ENCODE measurements at regions not wholly inside any gene's neighbourhood (a gene's known extent, or its start where the extent isn't known, plus 50 kb on each side); places are given as distances from the start of the nearest gene placed in this dataset.

GRCh38 chr10:128230401-128230800 is 104.2 kb upstream of the MKI67 start:
- no peaks in the 10 kb centered on the region for H3K79me2 ChIP-seq
- TF ChIP-seq, protein P1, sequence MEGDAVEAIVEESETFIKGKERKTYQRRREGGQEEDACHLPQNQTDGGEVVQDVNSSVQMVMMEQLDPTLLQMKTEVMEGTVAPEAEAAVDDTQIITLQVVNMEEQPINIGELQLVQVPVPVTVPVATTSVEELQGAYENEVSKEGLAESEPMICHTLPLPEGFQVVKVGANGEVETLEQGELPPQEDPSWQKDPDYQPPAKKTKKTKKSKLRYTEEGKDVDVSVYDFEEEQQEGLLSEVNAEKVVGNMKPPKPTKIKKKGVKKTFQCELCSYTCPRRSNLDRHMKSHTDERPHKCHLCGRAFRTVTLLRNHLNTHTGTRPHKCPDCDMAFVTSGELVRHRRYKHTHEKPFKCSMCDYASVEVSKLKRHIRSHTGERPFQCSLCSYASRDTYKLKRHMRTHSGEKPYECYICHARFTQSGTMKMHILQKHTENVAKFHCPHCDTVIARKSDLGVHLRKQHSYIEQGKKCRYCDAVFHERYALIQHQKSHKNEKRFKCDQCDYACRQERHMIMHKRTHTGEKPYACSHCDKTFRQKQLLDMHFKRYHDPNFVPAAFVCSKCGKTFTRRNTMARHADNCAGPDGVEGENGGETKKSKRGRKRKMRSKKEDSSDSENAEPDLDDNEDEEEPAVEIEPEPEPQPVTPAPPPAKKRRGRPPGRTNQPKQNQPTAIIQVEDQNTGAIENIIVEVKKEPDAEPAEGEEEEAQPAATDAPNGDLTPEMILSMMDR (IDR thresholded peaks at IDR 0.05) = no peak
- H3K27ac ChIP-seq = no peak overlapping the region
- H3K9me3 ChIP-seq (ENCODE audit: control insufficient read depth, low read length) = no peaks in the 10 kb centered on the region
- H3K4me2 ChIP-seq (ENCODE audit: low read length) = no peak overlapping the region
- H3K27me3 ChIP-seq (ENCODE audit: control insufficient read depth, insufficient read depth, low read length) = no peaks in the 10 kb centered on the region
- H2AFZ ChIP-seq = no peak overlapping the region
- H3K36me3 ChIP-seq (ENCODE audit: control insufficient read depth, insufficient read depth, low read length) = no peaks in the 10 kb centered on the region
- no peak overlapping the region for H3K4me3 ChIP-seq (ENCODE audit: low read depth, low read length)
- H3K9ac ChIP-seq = no peak overlapping the region
- no peaks in the 10 kb centered on the region for H3K4me1 ChIP-seq

- no peaks in the 10 kb centered on the region for H3K9me3 ChIP-seq (ENCODE audit: control insufficient read depth, low read length)
- no peak overlapping the region for H3K9ac ChIP-seq
- H3K79me2 ChIP-seq = no peaks in the 10 kb centered on the region
- H3K4me3 ChIP-seq (ENCODE audit: low read depth, low read length) = no peak overlapping the region
- no peak overlapping the region for H2AFZ ChIP-seq
- H3K27me3 ChIP-seq (ENCODE audit: control insufficient read depth, insufficient read depth, low read length) = no peaks in the 10 kb centered on the region
- H3K27ac ChIP-seq = no peak overlapping the region
- H3K4me2 ChIP-seq (ENCODE audit: low read length) = no peak overlapping the region
- H3K4me1 ChIP-seq = no peaks in the 10 kb centered on the region
- no peaks in the 10 kb centered on the region for H3K36me3 ChIP-seq (ENCODE audit: control insufficient read depth, insufficient read depth, low read length)
- TF ChIP-seq, protein P1 (IDR thresholded peaks at IDR 0.05) = no peak
Measured at GRCh38 chr10:128233422-128233821, 107.2 kb upstream of the MKI67 start.

GRCh38 chr10:128237710-128238109 is 111.5 kb upstream of the MKI67 start:
- H3K9me3 ChIP-seq (ENCODE audit: control insufficient read depth, low read length) = no peaks in the 10 kb centered on the region
- TF ChIP-seq, protein P1 (IDR thresholded peaks at IDR 0.05) = no peak
- no peaks in the 10 kb centered on the region for H3K4me1 ChIP-seq
- H3K36me3 ChIP-seq (ENCODE audit: control insufficient read depth, insufficient read depth, low read length) = no peaks in the 10 kb centered on the region
- no peak overlapping the region for H3K9ac ChIP-seq
- H3K27ac ChIP-seq = no peak overlapping the region
- no peak overlapping the region for H2AFZ ChIP-seq
- H3K4me3 ChIP-seq (ENCODE audit: low read depth, low read length) = no peak overlapping the region
- H3K4me2 ChIP-seq (ENCODE audit: low read length) = no peak overlapping the region
- H3K79me2 ChIP-seq = no peaks in the 10 kb centered on the region
- H3K27me3 ChIP-seq (ENCODE audit: control insufficient read depth, insufficient read depth, low read length) = no peaks in the 10 kb centered on the region

- H3K27ac ChIP-seq = no peak overlapping the region
- no peak overlapping the region for H2AFZ ChIP-seq
- no peaks in the 10 kb centered on the region for H3K4me1 ChIP-seq
- H3K27me3 ChIP-seq (ENCODE audit: control insufficient read depth, insufficient read depth, low read length) = no peaks in the 10 kb centered on the region
- H3K4me2 ChIP-seq (ENCODE audit: low read length) = no peak overlapping the region
- no peak overlapping the region for H3K9ac ChIP-seq
- H3K36me3 ChIP-seq (ENCODE audit: control insufficient read depth, insufficient read depth, low read length) = no peaks in the 10 kb centered on the region
- H3K4me3 ChIP-seq (ENCODE audit: low read depth, low read length) = no peak overlapping the region
- TF ChIP-seq, protein P1 (IDR thresholded peaks at IDR 0.05) = no peak
- no peaks in the 10 kb centered on the region for H3K79me2 ChIP-seq
- H3K9me3 ChIP-seq (ENCODE audit: control insufficient read depth, low read length) = no peaks in the 10 kb centered on the region
Measured at GRCh38 chr10:128241023-128241422, 114.8 kb upstream of the MKI67 start.

- H3K9ac ChIP-seq = no peak overlapping the region
- H3K79me2 ChIP-seq = no peaks in the 10 kb centered on the region
- no peak overlapping the region for H3K4me3 ChIP-seq (ENCODE audit: low read depth, low read length)
- TF ChIP-seq, protein P1 (IDR thresholded peaks at IDR 0.05) = no peak
- H3K9me3 ChIP-seq (ENCODE audit: control insufficient read depth, low read length) = no peaks in the 10 kb centered on the region
- no peak overlapping the region for H2AFZ ChIP-seq
- H3K27ac ChIP-seq = no peak overlapping the region
- no peak overlapping the region for H3K4me2 ChIP-seq (ENCODE audit: low read length)
- no peaks in the 10 kb centered on the region for H3K4me1 ChIP-seq
- no peaks in the 10 kb centered on the region for H3K27me3 ChIP-seq (ENCODE audit: control insufficient read depth, insufficient read depth, low read length)
- no peaks in the 10 kb centered on the region for H3K36me3 ChIP-seq (ENCODE audit: control insufficient read depth, insufficient read depth, low read length)
Measured at GRCh38 chr10:128242641-128243040, 116.4 kb upstream of the MKI67 start.

Data from parathyroid adenoma (tissue), 2 donors.